PFSK-1 (cell line): ENCODE measurements at regions not wholly inside any gene's neighbourhood (a gene's known extent, or its start where the extent isn't known, plus 50 kb on each side); places are given as distances from the start of the nearest gene placed in this dataset.

Source experiments
- POLR2AphosphoS5 ChIP-seq: IDR thresholded peaks from 2 replicates; pipeline ENCODE4 v1.6.1; 2012; ENCODE audit warnings: low read depth, mild to moderate bottlenecking, control low read depth, low read length, moderate library complexity
- TF ChIP-seq, protein P1 (sequence below), 2 experiments: IDR thresholded peaks; 2 replicates each; pipeline versions ENCODE4 v1.6.1 to v1.8.0; 2011 to 2012; ENCODE audit warnings: low read depth in 2 of 2, low read length in 2 of 2, control low read depth in 1 of 2, inconsistent platforms in 1 of 2, mild to moderate bottlenecking in 1 of 2, moderate library complexity in 1 of 2; ENCODE audit not compliant: insufficient read depth in 1 of 2

DNA sequence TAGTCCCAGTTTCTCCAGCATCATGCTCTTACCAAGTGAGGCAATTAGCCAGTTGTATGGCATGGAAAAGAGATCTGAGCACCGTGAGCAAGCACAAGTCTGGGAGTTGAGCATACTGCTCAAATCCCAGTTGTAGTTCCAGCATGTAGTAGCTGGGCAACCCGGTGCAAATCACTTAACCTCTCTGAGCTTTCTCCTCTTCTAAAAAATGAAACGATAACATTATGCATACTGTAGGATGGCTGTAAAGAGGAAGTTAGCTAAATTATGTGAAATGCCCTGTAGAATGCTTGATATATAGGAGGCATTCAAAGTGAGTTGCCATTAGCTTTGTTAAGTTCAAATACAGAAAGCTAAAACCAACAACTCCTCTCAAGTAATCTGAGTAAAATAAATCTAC, 164.0 kb upstream of the ZEB2 start:
- TF ChIP-seq, protein P1, sequence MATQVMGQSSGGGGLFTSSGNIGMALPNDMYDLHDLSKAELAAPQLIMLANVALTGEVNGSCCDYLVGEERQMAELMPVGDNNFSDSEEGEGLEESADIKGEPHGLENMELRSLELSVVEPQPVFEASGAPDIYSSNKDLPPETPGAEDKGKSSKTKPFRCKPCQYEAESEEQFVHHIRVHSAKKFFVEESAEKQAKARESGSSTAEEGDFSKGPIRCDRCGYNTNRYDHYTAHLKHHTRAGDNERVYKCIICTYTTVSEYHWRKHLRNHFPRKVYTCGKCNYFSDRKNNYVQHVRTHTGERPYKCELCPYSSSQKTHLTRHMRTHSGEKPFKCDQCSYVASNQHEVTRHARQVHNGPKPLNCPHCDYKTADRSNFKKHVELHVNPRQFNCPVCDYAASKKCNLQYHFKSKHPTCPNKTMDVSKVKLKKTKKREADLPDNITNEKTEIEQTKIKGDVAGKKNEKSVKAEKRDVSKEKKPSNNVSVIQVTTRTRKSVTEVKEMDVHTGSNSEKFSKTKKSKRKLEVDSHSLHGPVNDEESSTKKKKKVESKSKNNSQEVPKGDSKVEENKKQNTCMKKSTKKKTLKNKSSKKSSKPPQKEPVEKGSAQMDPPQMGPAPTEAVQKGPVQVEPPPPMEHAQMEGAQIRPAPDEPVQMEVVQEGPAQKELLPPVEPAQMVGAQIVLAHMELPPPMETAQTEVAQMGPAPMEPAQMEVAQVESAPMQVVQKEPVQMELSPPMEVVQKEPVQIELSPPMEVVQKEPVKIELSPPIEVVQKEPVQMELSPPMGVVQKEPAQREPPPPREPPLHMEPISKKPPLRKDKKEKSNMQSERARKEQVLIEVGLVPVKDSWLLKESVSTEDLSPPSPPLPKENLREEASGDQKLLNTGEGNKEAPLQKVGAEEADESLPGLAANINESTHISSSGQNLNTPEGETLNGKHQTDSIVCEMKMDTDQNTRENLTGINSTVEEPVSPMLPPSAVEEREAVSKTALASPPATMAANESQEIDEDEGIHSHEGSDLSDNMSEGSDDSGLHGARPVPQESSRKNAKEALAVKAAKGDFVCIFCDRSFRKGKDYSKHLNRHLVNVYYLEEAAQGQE (IDR thresholded peaks at IDR 0.05; ENCODE audit: insufficient read depth in 1 of 2, low read depth in 2 of 2, low read length in 2 of 2): no peak
- no peak for TF ChIP-seq POLR2AphosphoS5
